ENCODE measurements at regions not wholly inside any gene's neighbourhood (a gene's known extent, or its start where the extent isn't known, plus 50 kb on each side); places are given as distances from the start of the nearest gene placed in this dataset.
"Not testable (repeated sequence)": the region's sequence is repeated elsewhere in the genome, so short reads cannot be mapped to it uniquely, and the experiment has no call there.

DNA sequence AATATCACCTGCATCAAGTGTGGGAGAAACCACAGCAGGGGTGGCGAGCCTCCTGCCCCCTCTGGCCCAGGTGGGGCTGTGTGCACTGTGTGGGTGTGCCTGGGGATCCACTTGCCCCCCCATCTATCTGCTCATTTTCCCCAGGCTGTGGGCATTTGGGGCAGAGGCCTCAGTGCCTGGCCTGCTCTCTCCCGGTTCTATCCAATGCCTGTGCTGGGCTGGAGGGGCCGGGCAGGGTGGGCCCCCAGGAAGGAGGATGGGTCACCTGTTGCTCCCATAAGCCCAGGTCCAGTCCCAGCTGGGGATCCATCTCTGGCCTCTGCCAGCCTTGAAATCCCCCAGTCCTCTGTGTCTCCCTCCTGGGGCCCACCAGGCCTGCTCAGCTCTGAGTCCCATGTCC is 105.6 kb downstream of the TMEM121 start:
- TF ChIP-seq CTCF (IDR thresholded peaks at IDR 0.05; ENCODE audit: borderline replicate concordance): no peak
- no peak overlapping the region for H3K4me3 ChIP-seq
- H3K9me3 ChIP-seq (replicated peaks): peaks cover 19% of the 10 kb centered on the region
- H3K27me3 ChIP-seq (ENCODE audit: low read depth): peaks cover 8% of the 10 kb centered on the region
- H3K36me3 ChIP-seq: no peaks in the 10 kb centered on the region
- H3K4me1 ChIP-seq: no peaks in the 10 kb centered on the region
- H3K27ac ChIP-seq (replicated peaks): no peak overlapping the region
- DNase-seq: no peak
- intact Hi-C loops (cut with micrococcal nuclease): no loop called here

DNA sequence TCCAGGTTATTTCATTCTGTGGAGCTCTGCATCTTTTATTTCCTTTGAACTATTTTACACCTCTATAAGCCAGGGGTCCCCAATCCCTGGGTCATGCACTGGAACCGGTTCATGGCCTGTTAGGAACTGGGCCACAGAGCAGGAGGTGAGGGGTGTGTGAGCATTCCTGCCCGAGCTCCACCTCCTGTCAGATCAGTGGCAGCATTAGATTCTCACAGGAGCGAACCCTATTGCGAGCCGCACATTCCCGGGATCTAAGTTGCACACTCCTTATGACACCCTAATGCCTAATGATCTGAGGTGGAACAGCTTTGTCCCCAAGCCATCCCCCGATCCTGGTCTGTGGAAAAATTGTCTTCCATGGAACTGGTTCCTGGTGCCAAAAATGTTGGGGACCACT is 107.2 kb downstream of the TMEM121 start:
- intact Hi-C loops (cut with micrococcal nuclease); H3K36me3 ChIP-seq; H3K27me3 ChIP-seq (ENCODE audit: low read depth); H3K4me3 ChIP-seq; H3K27ac ChIP-seq (replicated peaks); H3K4me1 ChIP-seq; DNase-seq: not testable (repeated sequence)
- peaks cover 19% of the 10 kb centered on the region for H3K9me3 ChIP-seq (replicated peaks)

DNA sequence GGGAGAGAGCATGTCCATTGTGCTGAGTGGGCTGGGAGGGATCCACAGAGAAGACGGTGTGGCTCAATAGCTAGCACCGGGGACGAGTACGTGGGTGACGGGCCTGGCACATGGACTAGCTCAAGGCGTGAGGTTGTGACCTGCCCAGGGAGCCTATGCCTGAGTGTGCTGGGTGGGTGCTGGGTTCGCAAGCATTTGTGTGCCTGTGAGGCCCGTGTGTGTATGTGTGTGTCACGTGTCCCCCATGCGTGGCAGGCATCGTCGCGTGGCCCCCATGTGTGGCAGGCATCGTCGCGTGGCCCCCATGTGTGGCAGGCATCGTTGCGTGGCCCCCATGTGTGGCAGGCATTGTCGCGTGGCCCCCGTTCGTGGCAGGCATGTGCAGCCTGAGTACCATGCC is 109.2 kb downstream of the TMEM121 start:
- intact Hi-C loops (cut with micrococcal nuclease): no loop called here
- peaks cover 19% of the 10 kb centered on the region for H3K9me3 ChIP-seq (replicated peaks)
- DNase-seq: no peak
- no peaks in the 10 kb centered on the region for H3K36me3 ChIP-seq
- H3K27ac ChIP-seq (replicated peaks): no peak overlapping the region
- H3K27me3 ChIP-seq (ENCODE audit: low read depth): peaks cover 1% of the 10 kb centered on the region
- no peaks in the 10 kb centered on the region for H3K4me1 ChIP-seq
- TF ChIP-seq CTCF (IDR thresholded peaks at IDR 0.05; ENCODE audit: borderline replicate concordance): no peak
- H3K4me3 ChIP-seq: no peak overlapping the region

DNA sequence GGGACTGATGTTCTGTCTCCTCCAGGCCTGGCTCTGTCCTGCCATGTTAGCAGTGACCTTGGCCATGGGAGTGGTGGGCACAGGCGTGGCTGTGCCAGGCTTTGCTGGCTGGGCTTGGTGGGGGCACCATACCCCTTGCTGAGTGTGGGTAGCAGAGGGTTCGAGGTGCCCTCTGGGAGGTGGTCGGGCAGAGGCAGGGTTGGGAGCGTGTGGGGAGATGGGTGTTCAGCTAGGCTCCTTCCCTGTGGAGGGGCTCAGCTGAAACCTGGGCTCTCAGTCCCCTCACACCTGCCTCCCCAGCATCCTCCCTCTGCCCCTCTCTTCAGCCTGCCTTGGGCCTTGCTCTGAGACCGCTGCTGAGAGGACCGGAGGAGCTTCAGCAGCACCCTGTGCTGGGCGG is 109.6 kb downstream of the TMEM121 start:
- H3K4me1 ChIP-seq; H3K27me3 ChIP-seq (ENCODE audit: low read depth); H3K4me3 ChIP-seq; DNase-seq; intact Hi-C loops (cut with micrococcal nuclease); H3K36me3 ChIP-seq; H3K27ac ChIP-seq (replicated peaks): not testable (repeated sequence)
- peaks cover 18% of the 10 kb centered on the region for H3K9me3 ChIP-seq (replicated peaks)

GRCh38 chr14:105636935-105637334 is 110.6 kb downstream of the TMEM121 start:
- peaks cover 10% of the 10 kb centered on the region for H3K9me3 ChIP-seq (replicated peaks)
- no peak overlapping the region for H3K4me3 ChIP-seq
- H3K4me1 ChIP-seq: no peaks in the 10 kb centered on the region
- H3K36me3 ChIP-seq: no peaks in the 10 kb centered on the region
- TF ChIP-seq CTCF (IDR thresholded peaks at IDR 0.05; ENCODE audit: borderline replicate concordance): no peak
- no peak overlapping the region for H3K27ac ChIP-seq (replicated peaks)
- no peaks in the 10 kb centered on the region for H3K27me3 ChIP-seq (ENCODE audit: low read depth)
- DNase-seq: no peak
- intact Hi-C loops (cut with micrococcal nuclease): no loop called here

DNA sequence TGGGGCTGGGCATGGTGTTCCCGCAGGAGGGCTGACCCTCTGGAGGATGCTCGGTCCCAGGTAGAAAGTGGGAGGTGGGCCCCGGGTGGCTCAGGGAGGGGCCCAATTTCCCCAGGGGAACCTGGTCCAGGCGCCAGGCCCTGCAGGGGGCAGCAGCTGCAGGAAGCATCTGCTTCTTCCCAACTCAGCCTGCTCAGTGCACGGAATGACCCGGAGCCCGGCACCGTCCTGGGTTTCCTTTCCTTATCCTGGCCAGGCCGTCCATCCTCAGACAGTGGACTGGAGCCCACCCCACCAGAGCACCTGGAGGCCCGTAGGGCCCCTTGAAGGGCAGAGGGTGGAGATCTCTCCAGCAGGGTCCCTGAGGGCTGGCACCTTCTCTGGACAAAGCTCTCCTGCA is 111.0 kb downstream of the TMEM121 start:
- H3K36me3 ChIP-seq; H3K9me3 ChIP-seq (replicated peaks); H3K4me1 ChIP-seq; H3K27ac ChIP-seq (replicated peaks); H3K4me3 ChIP-seq; intact Hi-C loops (cut with micrococcal nuclease); H3K27me3 ChIP-seq (ENCODE audit: low read depth); DNase-seq: not testable (repeated sequence)

DNA sequence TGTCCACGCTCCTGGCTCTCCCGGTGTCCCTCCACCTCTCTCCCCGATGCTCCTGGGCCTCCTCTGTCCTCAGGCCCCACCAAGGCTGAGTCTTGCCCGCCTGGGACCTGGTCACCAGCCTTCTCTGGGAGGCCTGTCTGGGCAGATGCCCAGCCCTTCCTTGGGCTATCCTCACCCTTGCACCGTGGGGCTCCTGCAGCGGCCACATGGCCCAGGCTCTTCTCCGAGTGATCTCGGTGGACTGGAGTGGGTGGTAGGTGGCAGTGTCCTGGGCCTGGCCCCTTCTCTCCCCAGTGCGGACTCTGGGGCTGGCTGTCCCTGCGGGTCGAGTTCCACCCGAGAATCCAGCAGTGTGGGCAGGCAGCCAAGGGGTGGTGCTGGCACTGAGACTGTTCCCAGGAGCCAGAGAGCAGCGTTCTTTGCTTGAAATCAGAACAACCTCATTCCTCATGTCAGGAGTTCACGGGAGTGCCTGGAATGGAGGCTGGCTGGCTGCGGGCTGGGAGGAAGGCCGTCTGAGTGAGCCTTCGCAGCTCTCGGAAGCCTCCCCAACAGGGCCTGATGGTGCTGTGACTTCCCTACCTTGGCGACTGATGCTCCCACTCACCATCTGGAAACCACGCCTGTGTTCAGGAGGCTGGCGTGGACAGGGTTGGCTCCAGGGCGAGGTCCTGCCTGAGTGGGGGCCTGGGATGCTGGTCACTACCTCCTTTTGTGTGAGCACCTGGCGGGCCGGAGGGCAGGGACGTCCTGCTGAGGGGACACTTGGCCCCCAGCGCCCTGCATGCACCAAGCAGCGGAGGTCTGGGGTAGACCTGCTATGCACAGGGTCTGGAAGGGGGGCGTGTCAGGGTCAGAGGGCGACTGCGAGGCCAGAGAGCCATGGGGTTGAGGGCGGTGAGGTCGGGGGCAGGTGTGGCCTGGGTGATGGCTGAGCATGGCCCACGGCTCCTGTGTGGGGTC is 113.9 kb downstream of the TMEM121 start:
- H3K36me3 ChIP-seq; H3K4me1 ChIP-seq; H3K4me3 ChIP-seq; H3K9me3 ChIP-seq (replicated peaks); H3K27ac ChIP-seq (replicated peaks); H3K27me3 ChIP-seq (ENCODE audit: low read depth); intact Hi-C loops (cut with micrococcal nuclease); DNase-seq: not testable (repeated sequence)
